Nephron (organoid): ENCODE measurements at regions not wholly inside any gene's neighbourhood (a gene's known extent, or its start where the extent isn't known, plus 50 kb on each side); places are given as distances from the start of the nearest gene placed in this dataset.
"Not testable (repeated sequence)": the region's sequence is repeated elsewhere in the genome, so short reads cannot be mapped to it uniquely, and the experiment has no call there.

Source experiments
- H3K27ac Mint-ChIP-seq, 3 experiments: 2 replicates each; pipeline ENCODE4 v1.8.0; 2020; ENCODE audit warnings: mixed read lengths in 3 of 3, mild to moderate bottlenecking in 2 of 3, moderate library complexity in 1 of 3
- H3K27me3 Mint-ChIP-seq: 2 replicates; pipeline ENCODE4 v1.8.0; 2021; ENCODE audit warnings: low read depth, mild to moderate bottlenecking, moderate library complexity, mixed read lengths
- H3K36me3 Mint-ChIP-seq: 2 replicates; pipeline ENCODE4 v1.8.0; 2020; ENCODE audit warnings: low read depth, mixed read lengths
- H3K4me1 Mint-ChIP-seq: 2 replicates; pipeline ENCODE4 v1.8.0; 2020; ENCODE audit warnings: mixed read lengths
- H3K4me3 Mint-ChIP-seq, 3 experiments: 2 replicates each; pipeline ENCODE4 v1.8.0; 2020; ENCODE audit warnings: mild to moderate bottlenecking in 3 of 3, mixed read lengths in 3 of 3, moderate library complexity in 2 of 3
- H3K9me3 Mint-ChIP-seq: 2 replicates; pipeline ENCODE4 v1.8.0; 2020; ENCODE audit warnings: mixed read lengths
- CTCF ChIP-seq, 3 experiments: fragments of 200-600 bp; sonication (generic); IDR thresholded peaks; one replicate each; pipeline ENCODE4 v1.5.0; 2021; ENCODE audit warnings: antibody characterized with exemption in 3 of 3; ENCODE audit not compliant: unreplicated experiment in 3 of 3

GRCh38 chr12:32975122-32975521 is 78.5 kb upstream of the PKP2 start:
- Mint-ChIP-seq H3K4me1 (peaks cover 5% of the 10 kb centered on the region), H3K27me3 (no peaks in the 10 kb centered on the region), H3K4me3 (no peak overlapping the region), H3K36me3 (no peaks in the 10 kb centered on the region), H3K27ac (no peak overlapping the region), H3K9me3 (no peaks in the 10 kb centered on the region)
- TF ChIP-seq CTCF (IDR thresholded peaks at IDR 0.05; ENCODE audit: unreplicated experiment in 3 of 3) = no peak

GRCh38 chr12:32970465-32971110 is 74.0 kb upstream of the PKP2 start:
- no peak for TF ChIP-seq CTCF (IDR thresholded peaks at IDR 0.05; ENCODE audit: unreplicated experiment in 3 of 3)
- no peak overlapping the region for H3K4me3 Mint-ChIP-seq

GRCh38 chr12:32964981-32965585 is 68.5 kb upstream of the PKP2 start:
- Mint-ChIP-seq H3K9me3 (peaks cover 3% of the 10 kb centered on the region), H3K4me3 (no peak overlapping the region), H3K27me3 (no peaks in the 10 kb centered on the region), H3K27ac (no peak overlapping the region), H3K4me1 (no peaks in the 10 kb centered on the region), H3K36me3 (no peaks in the 10 kb centered on the region)
- no peak for TF ChIP-seq CTCF (IDR thresholded peaks at IDR 0.05; ENCODE audit: unreplicated experiment in 3 of 3)

More at GRCh38 chr12:32970465-32971110, 74.0 kb upstream of the PKP2 start:
- H3K27ac Mint-ChIP-seq = no peak overlapping the region
- H3K27me3 Mint-ChIP-seq = no peaks in the 10 kb centered on the region
- H3K36me3 Mint-ChIP-seq = no peaks in the 10 kb centered on the region
- H3K4me1 Mint-ChIP-seq = peaks cover 5% of the 10 kb centered on the region
- H3K9me3 Mint-ChIP-seq = no peaks in the 10 kb centered on the region

GRCh38 chr12:32956418-32956817 is 59.8 kb upstream of the PKP2 start:
- peaks cover 15% of the 10 kb centered on the region for H3K9me3 Mint-ChIP-seq
- H3K4me1 Mint-ChIP-seq = peaks cover 11% of the 10 kb centered on the region
- H3K36me3 Mint-ChIP-seq, H3K27ac Mint-ChIP-seq, H3K27me3 Mint-ChIP-seq, H3K4me3 Mint-ChIP-seq: not testable (repeated sequence)

- Mint-ChIP-seq H3K27ac (peak overlapping the region; percentile 76 to 89 (median 86)), H3K4me3 (no peak overlapping the region), H3K36me3 (no peaks in the 10 kb centered on the region), H3K27me3 (no peaks in the 10 kb centered on the region), H3K9me3 (peaks cover 5% of the 10 kb centered on the region), H3K4me1 (peaks cover 12% of the 10 kb centered on the region)
- no peak for TF ChIP-seq CTCF (IDR thresholded peaks at IDR 0.05; ENCODE audit: unreplicated experiment in 3 of 3)
Measured at GRCh38 chr12:32952681-32953080, 56.1 kb upstream of the PKP2 start.

GRCh38 chr12:32949815-32950214 is 53.2 kb upstream of the PKP2 start:
- peaks cover 20% of the 10 kb centered on the region for H3K4me1 Mint-ChIP-seq
- H3K4me3 Mint-ChIP-seq = no peak overlapping the region
- H3K9me3 Mint-ChIP-seq = no peaks in the 10 kb centered on the region
- H3K36me3 Mint-ChIP-seq = no peaks in the 10 kb centered on the region
- no peak for TF ChIP-seq CTCF (IDR thresholded peaks at IDR 0.05; ENCODE audit: unreplicated experiment in 3 of 3)
- H3K27me3 Mint-ChIP-seq = no peaks in the 10 kb centered on the region
- peak overlapping the region in 1 of 3 experiments; percentile 27 for H3K27ac Mint-ChIP-seq
